ENCODE measurements at regions not wholly inside any gene's neighbourhood (a gene's known extent, or its start where the extent isn't known, plus 50 kb on each side); places are given as distances from the start of the nearest gene placed in this dataset.
A peak's percentile ranks its signal among the peaks of the same experiment; 100 is the strongest.

- DNase-seq (ENCODE audit: low spot score), result peak; percentile 7
- Histone ChIP-seq H3K27me3 (replicated peaks; ENCODE audit: insufficient read depth, low read depth, low read length, poor library complexity) (no peaks in the 10 kb centered on the region), H3K27ac (ENCODE audit: low read depth, low read length, poor library complexity, severe bottlenecking) (no peak overlapping the region), H3K36me3 (ENCODE audit: insufficient read depth, low read length, poor library complexity, severe bottlenecking) (no peaks in the 10 kb centered on the region), H3K4me3 (ENCODE audit: low read depth, low read length, poor library complexity, severe bottlenecking) (no peak overlapping the region), H3K9me3 (ENCODE audit: low read depth, low read length, poor library complexity, severe bottlenecking) (no peaks in the 10 kb centered on the region), H3K4me1 (ENCODE audit: insufficient read depth, low read length, poor library complexity, severe bottlenecking) (peaks cover 5% of the 10 kb centered on the region)
- no TSS peak for BruUV-seq (replicated peaks)
- intact Hi-C loops (cut with micrococcal nuclease; ENCODE audit: unreplicated experiment), result loop anchor here (5.0 kb wide), 2 partner anchors 316 to 926 kb away; no protein-coding TSS in a partner anchor
- TF ChIP-seq EZH2 (IDR thresholded peaks at IDR 0.05; ENCODE audit: borderline replicate concordance, low read depth, low read length, poor library complexity, severe bottlenecking) (no peak), CTCF (conservative IDR thresholded peaks at IDR 0.05; ENCODE audit: low read depth, low read length) (no peak)
- CTCF ChIA-PET, result interaction anchor here (1.0 kb wide), 1 partner anchor 62 kb away, joined by 3 read pairs; no protein-coding TSS in a partner anchor
- POLR2A ChIA-PET (ENCODE audit: low non-redundant PET), result no interaction called here
Observed at GRCh38 chr2:18436503-18437005, 123.9 kb downstream of the RDH14 start.

GRCh38 chr2:18435426-18436037 lies 124.9 kb downstream of the RDH14 start:
- ChIA-PET CTCF (no interaction called here), POLR2A (ENCODE audit: low non-redundant PET) (no interaction called here)
- Histone ChIP-seq H3K36me3 (ENCODE audit: insufficient read depth, low read length, poor library complexity, severe bottlenecking) (no peaks in the 10 kb centered on the region), H3K27me3 (replicated peaks; ENCODE audit: insufficient read depth, low read depth, low read length, poor library complexity) (no peaks in the 10 kb centered on the region), H3K9me3 (ENCODE audit: low read depth, low read length, poor library complexity, severe bottlenecking) (no peaks in the 10 kb centered on the region), H3K4me3 (ENCODE audit: low read depth, low read length, poor library complexity, severe bottlenecking) (no peak overlapping the region), H3K4me1 (ENCODE audit: insufficient read depth, low read length, poor library complexity, severe bottlenecking) (peaks cover 5% of the 10 kb centered on the region), H3K27ac (ENCODE audit: low read depth, low read length, poor library complexity, severe bottlenecking) (no peak overlapping the region)
- peak; percentile 74 for DNase-seq (ENCODE audit: low spot score)
- TF ChIP-seq EZH2 (IDR thresholded peaks at IDR 0.05; ENCODE audit: borderline replicate concordance, low read depth, low read length, poor library complexity, severe bottlenecking) (no peak), CTCF (conservative IDR thresholded peaks at IDR 0.05; ENCODE audit: low read depth, low read length) (peak; percentile 76)
- intact Hi-C loops (cut with micrococcal nuclease; ENCODE audit: unreplicated experiment), result loop anchor here (5.0 kb wide), 2 partner anchors 317 to 927 kb away; no protein-coding TSS in a partner anchor
- no TSS peak for BruUV-seq (replicated peaks)

- intact Hi-C loops (cut with micrococcal nuclease; ENCODE audit: unreplicated experiment), result no loop called here
- H3K4me1 ChIP-seq (ENCODE audit: insufficient read depth, low read length, poor library complexity, severe bottlenecking), result peaks cover 5% of the 10 kb centered on the region
- no peaks in the 10 kb centered on the region for H3K9me3 ChIP-seq (ENCODE audit: low read depth, low read length, poor library complexity, severe bottlenecking)
- BruUV-seq (replicated peaks), result no TSS peak
- ChIA-PET CTCF (no interaction called here), POLR2A (ENCODE audit: low non-redundant PET) (no interaction called here)
- DNase-seq (ENCODE audit: low spot score), result no peak
- H3K27ac ChIP-seq (ENCODE audit: low read depth, low read length, poor library complexity, severe bottlenecking), result no peak overlapping the region
- TF ChIP-seq EZH2 (IDR thresholded peaks at IDR 0.05; ENCODE audit: borderline replicate concordance, low read depth, low read length, poor library complexity, severe bottlenecking) (no peak), CTCF (conservative IDR thresholded peaks at IDR 0.05; ENCODE audit: low read depth, low read length) (no peak)
- no peaks in the 10 kb centered on the region for H3K27me3 ChIP-seq (replicated peaks; ENCODE audit: insufficient read depth, low read depth, low read length, poor library complexity)
- H3K36me3 ChIP-seq (ENCODE audit: insufficient read depth, low read length, poor library complexity, severe bottlenecking), result no peaks in the 10 kb centered on the region
- no peak overlapping the region for H3K4me3 ChIP-seq (ENCODE audit: low read depth, low read length, poor library complexity, severe bottlenecking)
Observed at GRCh38 chr2:18433872-18434271, 126.6 kb downstream of the RDH14 start.

Measured in A673 (cell line).